HCT116 (cell line): ENCODE measurements at regions not wholly inside any gene's neighbourhood (a gene's known extent, or its start where the extent isn't known, plus 50 kb on each side); places are given as distances from the start of the nearest gene placed in this dataset.

Experiments used
- ATAC-seq: fragments of 200-7000 bp; cut with Tn5 transposase; 2 replicates; pipeline ENCODE4 v1.9.1; 2020; ENCODE audit warnings: mild to moderate bottlenecking, moderate library complexity
- BruUV-seq: library from RNA; stranded (reverse); fragments of 400-500 nt; replicated peaks from 2 replicates; lab custom pipeline; 2021; lab: Mats Ljungman, UMichigan
- CTCF ChIA-PET: fragments of 300-600 bp; sonication (Branson Sonifier 250); formaldehyde crosslinking; loops from one replicate; lab custom pipeline; 2021; ENCODE audit warnings: antibody characterized with exemption; lab: Charles Lee
- POLR2A ChIA-PET: fragments of 300-600, 350-600 bp; sonication (Branson Sonifier 250); formaldehyde crosslinking; loops from one replicate; lab custom pipeline; 2021; ENCODE audit warnings: antibody characterized with exemption; lab: Charles Lee
- RAD21 ChIA-PET, 2 experiments: fragments of 300-600 bp; sonication (Branson Sonifier 250); formaldehyde crosslinking; loops; one replicate each; lab custom pipeline; 2023; ENCODE audit warnings: low total read pairs in 2 of 2; ENCODE audit not compliant: uncharacterized antibody in 2 of 2, unreplicated experiment in 2 of 2, low non-redundant PET in 1 of 2; lab: Charles Lee
- DNase-seq: peaks from one replicate; pipeline ENCODE4 v3.0.0-alpha.2; 2010; ENCODE audit warnings: low read depth, low spot score
- H2AFZ ChIP-seq: fragments of 200-600 bp; shearing (Covaris generic), sonication (generic); 2 replicates; pipeline ENCODE4 v1.6.1; 2017; ENCODE audit warnings: low read depth, mixed run types, mixed read lengths, antibody characterized with exemption, low read length; ENCODE audit not compliant: poor library complexity, severe bottlenecking
- H3K27ac ChIP-seq: 2 replicates; pipeline ENCODE4 v1.5.1; 2012; ENCODE audit warnings: low read depth, low read length
- H3K27me3 ChIP-seq: fragments of 200-600 bp; sonication (generic); 2 replicates; pipeline ENCODE4 v1.6.1; 2016; ENCODE audit warnings: mixed run types, low read length, mixed read lengths; ENCODE audit not compliant: insufficient read depth
- H3K36me3 ChIP-seq, 2 experiments: fragments of 200-500 bp in 1 of 2; fragments of 200-600 bp in 1 of 2; sonication (Bioruptor generic) in 1 of 2; sonication (generic) in 1 of 2; 2 replicates each; pipeline versions ENCODE4 v1.5.1 to v1.6.1; 2014 to 2016; ENCODE audit warnings: low read length in 2 of 2, inconsistent platforms in 1 of 2, mixed read lengths in 1 of 2, mixed run types in 1 of 2; ENCODE audit not compliant: insufficient read depth in 2 of 2, control insufficient read depth in 1 of 2
- H3K4me1 ChIP-seq, 2 experiments: fragments of 200-600 bp in 1 of 2; sonication (generic) in 1 of 2; 2 replicates each; pipeline versions ENCODE4 v1.5.1 to v1.6.1; 2012 to 2017; ENCODE audit warnings: low read length in 2 of 2, inconsistent platforms in 1 of 2, mild to moderate bottlenecking in 1 of 2, mixed read lengths in 1 of 2, mixed run types in 1 of 2, moderate library complexity in 1 of 2; ENCODE audit not compliant: insufficient read depth in 2 of 2, control insufficient read depth in 1 of 2
- H3K4me2 ChIP-seq: fragments of 200-600 bp; sonication (generic); 2 replicates; pipeline ENCODE4 v1.6.1; 2017; ENCODE audit warnings: mixed run types, low read length, mixed read lengths
- H3K4me3 ChIP-seq, 2 experiments: fragments of 200-600 bp in 1 of 2; sonication (generic) in 1 of 2; replicated peaks in 1 of 2; 2 replicates each; pipeline ENCODE4 v1.5.1; 2011 to 2016; ENCODE audit warnings: low read length in 2 of 2, control low read depth in 1 of 2, low read depth in 1 of 2, mild to moderate bottlenecking in 1 of 2, mixed read lengths in 1 of 2, mixed run types in 1 of 2
- H3K79me2 ChIP-seq: fragments of 200-600 bp; sonication (generic); 2 replicates; pipeline ENCODE4 v1.6.1; 2017; ENCODE audit warnings: mild to moderate bottlenecking, mixed run types, low read length, moderate library complexity, mixed read lengths; ENCODE audit not compliant: insufficient read depth
- H3K9ac ChIP-seq: fragments of 200-600 bp; sonication (generic); 2 replicates; pipeline ENCODE4 v1.6.1; 2016; ENCODE audit warnings: low read length, mixed read lengths
- H3K9me2 ChIP-seq: fragments of 200-600 bp; sonication (generic), shearing (Covaris generic); 2 replicates; pipeline ENCODE4 v1.6.1; 2017; ENCODE audit warnings: mixed run types, mild to moderate bottlenecking, moderate library complexity; ENCODE audit not compliant: insufficient read depth
- H3K9me3 ChIP-seq, 2 experiments: fragments of 200-500 bp in 1 of 2; fragments of 200-600 bp in 1 of 2; sonication (Bioruptor generic) in 1 of 2; sonication (generic) in 1 of 2; 2 replicates each; pipeline ENCODE4 v1.6.1; 2014 to 2017; ENCODE audit warnings: low read length in 2 of 2, mixed read lengths in 2 of 2, inconsistent platforms in 1 of 2, low read depth in 1 of 2, mild to moderate bottlenecking in 1 of 2, mixed run types in 1 of 2, moderate library complexity in 1 of 2; ENCODE audit not compliant: control insufficient read depth in 1 of 2, insufficient read depth in 1 of 2
- H4K20me1 ChIP-seq: fragments of 200-600 bp; sonication (generic), shearing (Covaris generic); 2 replicates; pipeline ENCODE4 v1.6.1; 2017; ENCODE audit warnings: mixed run types, mild to moderate bottlenecking, moderate library complexity; ENCODE audit not compliant: insufficient read depth
- CBX3 ChIP-seq: IDR thresholded peaks from 2 replicates; pipeline ENCODE4 v1.6.1; 2012; ENCODE audit warnings: low read depth
- CEBPB ChIP-seq: IDR thresholded peaks from 2 replicates; pipeline ENCODE4 v1.6.1; 2012; ENCODE audit warnings: low read depth
- ELF1 ChIP-seq: IDR thresholded peaks from 2 replicates; pipeline ENCODE4 v1.6.1; 2012; ENCODE audit warnings: low read depth, borderline replicate concordance
- EZH2 ChIP-seq: fragments of 200-600 bp; sonication (generic); IDR thresholded peaks from 2 replicates; pipeline ENCODE4 v1.6.1; 2017; ENCODE audit warnings: antibody characterized with exemption, mixed run types
- FOSL1 ChIP-seq: IDR thresholded peaks from 2 replicates; pipeline ENCODE4 v1.6.1; 2012; ENCODE audit warnings: low read depth
- JUND ChIP-seq: IDR thresholded peaks from 2 replicates; pipeline ENCODE4 v1.6.1; 2012
- POLR2A ChIP-seq: IDR thresholded peaks from 2 replicates; pipeline ENCODE4 v1.7.0; 2011; ENCODE audit warnings: borderline replicate concordance; ENCODE audit not compliant: insufficient read depth, insufficient read length; ENCODE audit errors: extremely low read depth
- SIN3A ChIP-seq: IDR thresholded peaks from 2 replicates; pipeline ENCODE4 v1.6.1; 2012; ENCODE audit warnings: low read depth
- SP1 ChIP-seq: IDR thresholded peaks from 2 replicates; pipeline ENCODE4 v1.6.1; 2012; ENCODE audit warnings: low read depth
- SRF ChIP-seq: IDR thresholded peaks from 2 replicates; pipeline ENCODE4 v1.6.1; 2012; ENCODE audit warnings: low read depth
- TCF7L2 ChIP-seq: IDR thresholded peaks from 2 replicates; pipeline ENCODE4 v1.7.0; 2011; ENCODE audit warnings: borderline replicate concordance, inconsistent platforms; ENCODE audit not compliant: insufficient read depth, insufficient read length; ENCODE audit errors: extremely low read depth
- YY1 ChIP-seq: IDR thresholded peaks from 2 replicates; pipeline ENCODE4 v1.6.1; 2011; ENCODE audit warnings: low read length, low read depth, moderate library complexity, mild to moderate bottlenecking; ENCODE audit not compliant: insufficient replicate concordance; ENCODE audit errors: extremely low read depth
- ZFX ChIP-seq: fragments of 450-650 bp; IDR thresholded peaks from 2 replicates; pipeline ENCODE4 v1.6.1; 2017
- intact Hi-C: fragments of 100-400 bp; cut with micrococcal nuclease; formaldehyde crosslinking; loops from 2 replicates; pipeline ENCODE4 v1.10.0; 2022
- TF ChIP-seq, protein P1 (sequence below), 3 experiments: fragments of 200-600 bp in 1 of 3; sonication (generic) in 1 of 3; IDR thresholded peaks in 2 of 3; conservative IDR thresholded peaks in 1 of 3; 2 replicates each; pipeline ENCODE4 v1.5.1; 2012 to 2017; ENCODE audit warnings: low read depth in 2 of 3, low read length in 2 of 3, antibody characterized with exemption in 1 of 3, borderline replicate concordance in 1 of 3, control low read depth in 1 of 3, mild to moderate bottlenecking in 1 of 3, mixed read lengths in 1 of 3, mixed run types in 1 of 3, moderate library complexity in 1 of 3; ENCODE audit not compliant: insufficient read depth in 1 of 3
- TF ChIP-seq, protein P2 (sequence below): IDR thresholded peaks from 2 replicates; pipeline ENCODE4 v1.6.1; 2011; ENCODE audit warnings: mild to moderate bottlenecking, low read length, moderate library complexity; ENCODE audit not compliant: insufficient replicate concordance; ENCODE audit errors: extremely low read depth

DNA sequence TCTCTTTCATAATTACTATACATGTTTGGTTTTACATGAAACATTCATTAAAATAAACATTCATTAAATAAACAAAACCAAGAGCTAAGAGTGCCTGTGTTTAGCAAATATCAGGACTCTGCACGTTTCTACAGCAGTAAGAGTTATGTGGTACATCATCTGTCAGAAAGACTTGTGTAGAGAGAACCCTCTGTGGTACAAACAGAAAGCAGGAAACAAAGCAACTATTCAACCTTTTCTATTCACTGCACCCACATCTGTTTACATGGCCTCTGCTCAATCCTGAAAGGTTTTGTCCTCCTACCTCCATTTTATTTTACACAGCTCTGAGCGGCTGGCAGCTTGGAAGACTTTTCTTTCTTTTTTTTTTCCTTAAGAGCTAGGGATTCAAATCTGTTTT, 90.7 kb upstream of the PCDH18 start:
- ATAC-seq = no peak
- Histone ChIP-seq H2AFZ (no peak overlapping the region), H3K9me3 (no peaks in the 10 kb centered on the region), H3K79me2 (no peaks in the 10 kb centered on the region), H4K20me1 (no peaks in the 10 kb centered on the region), H3K4me2 (no peak overlapping the region), H3K4me1 (no peaks in the 10 kb centered on the region), H3K9ac (no peak overlapping the region), H3K27me3 (no peaks in the 10 kb centered on the region), H3K36me3 (no peaks in the 10 kb centered on the region), H3K9me2 (no peaks in the 10 kb centered on the region; the same call in 1 of the 2 replicates), H3K27ac (no peak overlapping the region), H3K4me3 (no peak overlapping the region)
- intact Hi-C loops = no loop called here
- no peak for DNase-seq
- ChIA-PET RAD21 (no interaction called here), POLR2A (no interaction called here), CTCF (no interaction called here)
- BruUV-seq = no TSS peak
- TF ChIP-seq JUND = no peak
- TF ChIP-seq CEBPB = no peak
- TF ChIP-seq SP1 = no peak
- no peak for TF ChIP-seq FOSL1
- TF ChIP-seq SRF = no peak
- no peak for TF ChIP-seq POLR2A
- TF ChIP-seq ELF1 = no peak
- no peak for TF ChIP-seq TCF7L2
- TF ChIP-seq, protein P1, sequence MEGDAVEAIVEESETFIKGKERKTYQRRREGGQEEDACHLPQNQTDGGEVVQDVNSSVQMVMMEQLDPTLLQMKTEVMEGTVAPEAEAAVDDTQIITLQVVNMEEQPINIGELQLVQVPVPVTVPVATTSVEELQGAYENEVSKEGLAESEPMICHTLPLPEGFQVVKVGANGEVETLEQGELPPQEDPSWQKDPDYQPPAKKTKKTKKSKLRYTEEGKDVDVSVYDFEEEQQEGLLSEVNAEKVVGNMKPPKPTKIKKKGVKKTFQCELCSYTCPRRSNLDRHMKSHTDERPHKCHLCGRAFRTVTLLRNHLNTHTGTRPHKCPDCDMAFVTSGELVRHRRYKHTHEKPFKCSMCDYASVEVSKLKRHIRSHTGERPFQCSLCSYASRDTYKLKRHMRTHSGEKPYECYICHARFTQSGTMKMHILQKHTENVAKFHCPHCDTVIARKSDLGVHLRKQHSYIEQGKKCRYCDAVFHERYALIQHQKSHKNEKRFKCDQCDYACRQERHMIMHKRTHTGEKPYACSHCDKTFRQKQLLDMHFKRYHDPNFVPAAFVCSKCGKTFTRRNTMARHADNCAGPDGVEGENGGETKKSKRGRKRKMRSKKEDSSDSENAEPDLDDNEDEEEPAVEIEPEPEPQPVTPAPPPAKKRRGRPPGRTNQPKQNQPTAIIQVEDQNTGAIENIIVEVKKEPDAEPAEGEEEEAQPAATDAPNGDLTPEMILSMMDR (IDR thresholded peaks at IDR 0.05 in 2 of 3, conservative IDR thresholded peaks at IDR 0.05 in 1 of 3; ENCODE audit: borderline replicate concordance in 1 of 3, insufficient read depth in 1 of 3, low read depth in 2 of 3, low read length in 2 of 3) = no peak
- TF ChIP-seq ZFX = no peak
- no peak for TF ChIP-seq CBX3

DNA sequence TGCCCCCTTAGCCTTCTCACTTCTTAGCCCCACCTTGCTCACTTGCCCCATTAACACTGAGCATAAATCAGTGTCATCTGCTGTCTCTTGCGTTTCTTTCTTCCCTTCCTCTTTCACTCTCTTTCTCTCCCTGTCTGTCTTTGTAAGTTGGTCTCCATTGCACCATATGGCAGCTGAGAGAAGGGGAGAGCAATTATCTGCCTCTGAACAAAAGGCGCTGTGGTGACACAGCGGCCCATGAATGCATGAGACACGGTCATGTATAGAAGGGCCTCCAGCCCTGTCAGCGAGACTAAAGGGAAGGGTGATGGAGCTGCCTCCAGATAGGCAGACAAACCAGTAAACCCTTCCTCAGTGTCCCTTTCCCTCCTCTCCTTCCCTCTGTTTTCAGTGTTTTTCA, 88.8 kb upstream of the PCDH18 start:
- intact Hi-C loops = no loop called here
- Histone ChIP-seq H3K27ac (no peak overlapping the region), H3K79me2 (no peaks in the 10 kb centered on the region), H3K9ac (no peak overlapping the region), H4K20me1 (no peaks in the 10 kb centered on the region), H3K27me3 (no peaks in the 10 kb centered on the region), H2AFZ (no peak overlapping the region), H3K9me2 (no peaks in the 10 kb centered on the region; the same call in 1 of the 2 replicates), H3K9me3 (no peaks in the 10 kb centered on the region), H3K36me3 (no peaks in the 10 kb centered on the region), H3K4me3 (no peak overlapping the region)
- BruUV-seq = no TSS peak
- POLR2A ChIA-PET = no interaction called here
- DNase-seq (no peak), ATAC-seq (no peak)
- TF ChIP-seq YY1 = no peak
- no peak for TF ChIP-seq SP1
- no peak for TF ChIP-seq POLR2A
- no peak for TF ChIP-seq SIN3A
- no peak for TF ChIP-seq EZH2
- TF ChIP-seq, protein P2, sequence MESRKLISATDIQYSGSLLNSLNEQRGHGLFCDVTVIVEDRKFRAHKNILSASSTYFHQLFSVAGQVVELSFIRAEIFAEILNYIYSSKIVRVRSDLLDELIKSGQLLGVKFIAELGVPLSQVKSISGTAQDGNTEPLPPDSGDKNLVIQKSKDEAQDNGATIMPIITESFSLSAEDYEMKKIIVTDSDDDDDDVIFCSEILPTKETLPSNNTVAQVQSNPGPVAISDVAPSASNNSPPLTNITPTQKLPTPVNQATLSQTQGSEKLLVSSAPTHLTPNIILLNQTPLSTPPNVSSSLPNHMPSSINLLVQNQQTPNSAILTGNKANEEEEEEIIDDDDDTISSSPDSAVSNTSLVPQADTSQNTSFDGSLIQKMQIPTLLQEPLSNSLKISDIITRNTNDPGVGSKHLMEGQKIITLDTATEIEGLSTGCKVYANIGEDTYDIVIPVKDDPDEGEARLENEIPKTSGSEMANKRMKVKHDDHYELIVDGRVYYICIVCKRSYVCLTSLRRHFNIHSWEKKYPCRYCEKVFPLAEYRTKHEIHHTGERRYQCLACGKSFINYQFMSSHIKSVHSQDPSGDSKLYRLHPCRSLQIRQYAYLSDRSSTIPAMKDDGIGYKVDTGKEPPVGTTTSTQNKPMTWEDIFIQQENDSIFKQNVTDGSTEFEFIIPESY = no peak
- TF ChIP-seq ZFX = no peak
- TF ChIP-seq TCF7L2 = no peak
- no peak for TF ChIP-seq SRF
- TF ChIP-seq CBX3 = no peak
- no peak for TF ChIP-seq CEBPB
- TF ChIP-seq, all 23 proteins: peak for 0
- CTCF ChIA-PET = no interaction called here
- no peaks in the 10 kb centered on the region for H3K4me1 ChIP-seq
- RAD21 ChIA-PET = no interaction called here
- no peak overlapping the region for H3K4me2 ChIP-seq
